DOHH2 (cell line): ENCODE measurements at regions not wholly inside any gene's neighbourhood (a gene's known extent, or its start where the extent isn't known, plus 50 kb on each side); places are given as distances from the start of the nearest gene placed in this dataset.
"Not testable (repeated sequence)": the region's sequence is repeated elsewhere in the genome, so short reads cannot be mapped to it uniquely, and the experiment has no call there.

Experiments
- H3F3A ChIP-seq: fragments of 200-600 bp; sonication (generic), shearing (Covaris generic); 2 replicates; pipeline ENCODE4 v1.6.0; 2016; ENCODE audit warnings: antibody characterized with exemption, mild to moderate bottlenecking; ENCODE audit not compliant: control insufficient read depth, insufficient read depth
- H3K27ac ChIP-seq: fragments of 200-600 bp; sonication (generic); 2 replicates; pipeline ENCODE4 v1.5.1; 2014; ENCODE audit warnings: low read depth, mild to moderate bottlenecking, low read length, moderate library complexity
- H3K27me3 ChIP-seq: fragments of 200-600 bp; sonication (generic); 2 replicates; pipeline ENCODE4 v1.6.1; 2014; ENCODE audit warnings: mild to moderate bottlenecking, low read length, mixed read lengths; ENCODE audit not compliant: control insufficient read depth
- H3K36me3 ChIP-seq: fragments of 200-600 bp; sonication (generic); 2 replicates; pipeline ENCODE4 v1.6.1; 2014; ENCODE audit warnings: mild to moderate bottlenecking, low read length, moderate library complexity, mixed read lengths; ENCODE audit not compliant: control insufficient read depth
- H3K4me1 ChIP-seq: fragments of 200-600 bp; sonication (generic); 2 replicates; pipeline ENCODE4 v1.6.1; 2014; ENCODE audit warnings: mild to moderate bottlenecking, low read length, mixed read lengths; ENCODE audit not compliant: control insufficient read depth
- H3K4me2 ChIP-seq: fragments of 200-600 bp; sonication (generic); 2 replicates; pipeline ENCODE4 v1.6.0; 2014; ENCODE audit warnings: mild to moderate bottlenecking, low read length, moderate library complexity
- H3K4me3 ChIP-seq: fragments of 200-600 bp; sonication (generic); 2 replicates; pipeline ENCODE4 v1.5.1; 2014; ENCODE audit warnings: mild to moderate bottlenecking, low read length, mixed read lengths
- H3K79me2 ChIP-seq: fragments of 200-600 bp; sonication (generic); 2 replicates; pipeline ENCODE4 v1.6.1; 2014; ENCODE audit warnings: mild to moderate bottlenecking, low read length, mixed read lengths; ENCODE audit not compliant: control insufficient read depth
- H3K9me2 ChIP-seq: fragments of 200-600 bp; sonication (generic); replicated peaks from 2 replicates; pipeline ENCODE4 v1.6.1; 2014; ENCODE audit warnings: mild to moderate bottlenecking, low read length, mixed read lengths; ENCODE audit not compliant: control insufficient read depth
- H3K9me3 ChIP-seq: fragments of 200-600 bp; sonication (generic); 2 replicates; pipeline ENCODE4 v1.6.1; 2014; ENCODE audit warnings: antibody characterized with exemption, low read length, mixed read lengths; ENCODE audit not compliant: control insufficient read depth, insufficient read depth
- H4K20me1 ChIP-seq: fragments of 200-600 bp; sonication (generic); 2 replicates; pipeline ENCODE4 v1.6.0; 2014; ENCODE audit warnings: low read depth, mild to moderate bottlenecking, antibody characterized with exemption, low read length, moderate library complexity; ENCODE audit not compliant: control insufficient read depth, insufficient read depth
- EZH2phosphoT487 ChIP-seq: fragments of 200-600 bp; sonication (generic); IDR thresholded peaks from 2 replicates; pipeline ENCODE4 v1.6.1; 2017; ENCODE audit warnings: borderline replicate concordance, mild to moderate bottlenecking, antibody characterized with exemption, low read length, moderate library complexity, mixed read lengths
- TF ChIP-seq, protein P1 (sequence below): fragments of 200-600 bp; sonication (generic); IDR thresholded peaks from one replicate; pipeline ENCODE4 v1.5.1; 2014; ENCODE audit warnings: antibody characterized with exemption, mild to moderate bottlenecking, low read depth, low read length; ENCODE audit not compliant: poor library complexity, severe bottlenecking

DNA sequence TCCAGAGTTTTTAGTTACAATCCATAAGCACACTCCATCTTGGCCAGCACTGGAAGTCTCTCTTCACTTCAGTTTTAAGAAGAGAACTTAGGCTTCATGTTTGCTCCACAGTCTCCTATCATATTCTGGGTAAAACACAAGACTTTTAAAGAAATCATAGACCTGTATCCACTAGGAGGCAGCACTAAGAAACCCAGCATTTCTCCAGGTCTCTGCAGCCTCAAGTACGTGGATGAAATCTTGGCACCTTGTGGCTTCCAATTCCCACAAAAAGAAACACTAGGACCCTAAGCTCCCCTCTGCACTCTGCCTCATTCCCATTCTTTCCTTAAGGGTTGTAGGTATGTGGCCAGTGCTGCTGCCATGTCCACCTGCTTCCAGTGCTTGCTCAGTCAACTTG is 367.3 kb upstream of the CASK start:
- H3K79me2 ChIP-seq: no peaks in the 10 kb centered on the region
- H3K4me3 ChIP-seq: no peak overlapping the region
- H3K27ac ChIP-seq: no peak overlapping the region
- H3K9me2 ChIP-seq: no peaks in the 10 kb centered on the region
- TF ChIP-seq EZH2phosphoT487: no peak
- TF ChIP-seq, protein P1, sequence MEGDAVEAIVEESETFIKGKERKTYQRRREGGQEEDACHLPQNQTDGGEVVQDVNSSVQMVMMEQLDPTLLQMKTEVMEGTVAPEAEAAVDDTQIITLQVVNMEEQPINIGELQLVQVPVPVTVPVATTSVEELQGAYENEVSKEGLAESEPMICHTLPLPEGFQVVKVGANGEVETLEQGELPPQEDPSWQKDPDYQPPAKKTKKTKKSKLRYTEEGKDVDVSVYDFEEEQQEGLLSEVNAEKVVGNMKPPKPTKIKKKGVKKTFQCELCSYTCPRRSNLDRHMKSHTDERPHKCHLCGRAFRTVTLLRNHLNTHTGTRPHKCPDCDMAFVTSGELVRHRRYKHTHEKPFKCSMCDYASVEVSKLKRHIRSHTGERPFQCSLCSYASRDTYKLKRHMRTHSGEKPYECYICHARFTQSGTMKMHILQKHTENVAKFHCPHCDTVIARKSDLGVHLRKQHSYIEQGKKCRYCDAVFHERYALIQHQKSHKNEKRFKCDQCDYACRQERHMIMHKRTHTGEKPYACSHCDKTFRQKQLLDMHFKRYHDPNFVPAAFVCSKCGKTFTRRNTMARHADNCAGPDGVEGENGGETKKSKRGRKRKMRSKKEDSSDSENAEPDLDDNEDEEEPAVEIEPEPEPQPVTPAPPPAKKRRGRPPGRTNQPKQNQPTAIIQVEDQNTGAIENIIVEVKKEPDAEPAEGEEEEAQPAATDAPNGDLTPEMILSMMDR: no peak
- no peaks in the 10 kb centered on the region for H3F3A ChIP-seq
- H3K4me2 ChIP-seq: no peak overlapping the region
- no peaks in the 10 kb centered on the region for H3K4me1 ChIP-seq
- no peaks in the 10 kb centered on the region for H3K36me3 ChIP-seq
- H4K20me1 ChIP-seq: no peaks in the 10 kb centered on the region
- no peaks in the 10 kb centered on the region for H3K27me3 ChIP-seq
- no peaks in the 10 kb centered on the region for H3K9me3 ChIP-seq

DNA sequence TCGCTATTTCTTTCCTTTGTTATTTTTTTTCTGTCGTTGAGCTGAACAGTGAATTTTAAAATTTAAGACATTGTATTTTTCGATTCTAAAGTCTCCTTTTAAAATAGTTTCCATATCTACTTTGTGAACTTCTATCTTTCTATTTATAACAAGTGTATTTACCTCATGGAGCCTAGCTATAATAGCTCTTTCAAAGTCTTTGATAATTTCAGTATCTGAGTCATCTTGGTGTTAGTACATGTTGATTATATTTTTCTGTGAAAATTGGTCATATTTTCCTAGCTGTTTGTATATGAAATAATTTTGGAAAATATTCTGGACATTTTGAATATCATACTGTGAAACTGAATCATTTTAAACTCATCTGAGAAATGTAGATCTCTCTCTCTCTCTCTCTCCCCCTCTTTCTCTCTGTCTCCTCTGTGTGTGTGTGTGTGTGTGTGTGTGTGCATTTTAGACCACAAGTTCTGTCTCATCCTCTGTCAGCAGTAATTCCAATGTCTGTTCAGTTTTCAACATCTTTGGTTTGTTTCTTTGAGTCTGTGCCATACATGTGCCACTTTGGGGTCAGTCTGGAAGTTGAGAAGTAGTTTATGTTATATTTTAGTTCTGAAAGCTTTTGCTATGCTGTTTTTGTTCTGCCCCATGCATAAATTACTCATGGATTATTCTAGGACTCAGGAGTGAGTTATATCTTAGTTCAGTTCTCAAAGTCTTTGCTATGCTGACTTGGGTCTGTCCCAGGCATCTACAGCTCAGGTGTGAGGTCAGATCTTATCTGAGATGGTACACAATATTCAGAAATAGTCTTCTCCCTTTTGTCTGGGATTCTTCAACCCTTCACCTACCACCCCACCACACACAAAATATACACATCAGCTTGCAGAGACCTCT is 366.4 kb upstream of the CASK start:
- no peaks in the 10 kb centered on the region for H3K4me1 ChIP-seq
- H3K9me3 ChIP-seq: no peaks in the 10 kb centered on the region
- no peaks in the 10 kb centered on the region for H4K20me1 ChIP-seq
- H3K79me2 ChIP-seq: no peaks in the 10 kb centered on the region
- H3K36me3 ChIP-seq: no peaks in the 10 kb centered on the region
- no peak overlapping the region for H3K4me2 ChIP-seq
- H3K27ac ChIP-seq: no peak overlapping the region
- no peaks in the 10 kb centered on the region for H3F3A ChIP-seq
- H3K27me3 ChIP-seq: no peaks in the 10 kb centered on the region
- H3K9me2 ChIP-seq: no peaks in the 10 kb centered on the region
- TF ChIP-seq, protein P1: no peak
- no peak for TF ChIP-seq EZH2phosphoT487
- H3K4me3 ChIP-seq: no peak overlapping the region

DNA sequence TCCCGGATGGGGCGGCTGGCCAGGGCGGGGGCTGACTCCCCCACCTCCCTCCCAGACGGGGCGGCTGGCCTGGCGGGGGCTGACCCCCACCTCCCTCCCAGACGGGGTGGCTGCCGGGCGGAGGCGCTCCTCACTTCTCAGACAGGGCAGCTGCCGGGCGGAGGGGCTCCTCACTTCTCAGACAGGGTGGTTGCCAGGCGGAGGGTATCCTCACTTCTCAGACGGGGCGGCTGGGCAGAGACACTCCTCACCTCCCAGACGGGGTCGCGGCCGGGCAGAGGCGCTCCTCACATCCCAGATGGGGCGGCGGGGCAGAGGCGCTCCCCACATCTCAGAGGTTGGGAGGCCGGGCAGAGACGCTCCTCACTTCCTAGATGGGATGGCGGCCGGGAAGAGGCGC is 362.3 kb upstream of the CASK start:
- not testable (repeated sequence) for H3F3A ChIP-seq, H3K4me3 ChIP-seq, H3K27ac ChIP-seq, H3K4me1 ChIP-seq, H3K36me3 ChIP-seq, H3K9me3 ChIP-seq, H4K20me1 ChIP-seq, H3K9me2 ChIP-seq, H3K79me2 ChIP-seq, H3K4me2 ChIP-seq, H3K27me3 ChIP-seq

DNA sequence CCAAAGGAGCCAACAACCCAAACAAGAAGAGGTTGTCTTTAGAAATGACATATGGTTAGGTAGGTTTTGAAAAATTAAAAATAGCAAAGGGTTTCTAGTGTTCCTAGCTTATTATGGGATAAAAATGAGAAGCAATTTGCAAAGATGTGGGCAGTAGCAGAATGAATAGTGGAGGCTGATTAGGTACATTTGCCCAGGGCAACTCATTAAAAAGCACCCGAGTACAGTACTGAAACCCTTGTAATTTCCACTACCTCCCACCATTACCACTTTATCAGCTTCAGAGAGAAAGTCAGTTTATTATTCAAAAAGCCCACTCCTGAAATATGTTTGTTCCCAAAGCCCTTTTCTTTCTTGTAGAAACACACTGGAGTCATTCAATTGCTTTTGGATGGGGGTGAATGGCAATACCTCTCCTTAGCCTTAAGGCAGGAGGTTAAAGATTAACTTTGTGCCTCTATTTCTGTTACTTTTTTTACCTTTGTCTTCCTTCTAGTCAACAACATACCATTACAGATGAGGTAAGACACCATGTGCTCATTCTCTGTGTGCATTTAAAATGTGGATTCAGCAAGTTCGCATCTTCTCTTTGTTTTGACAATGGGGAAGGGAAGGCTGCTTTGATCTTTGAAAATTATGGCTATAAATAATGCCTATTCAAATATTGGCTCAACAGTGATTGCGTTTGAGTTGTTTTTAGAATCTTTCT is 353.8 kb upstream of the CASK start:
- Histone ChIP-seq H3K9me3 (no peaks in the 10 kb centered on the region), H3K36me3 (no peaks in the 10 kb centered on the region), H3K4me2 (no peak overlapping the region), H3K4me1 (no peaks in the 10 kb centered on the region), H3K27ac (no peak overlapping the region), H3K9me2 (no peaks in the 10 kb centered on the region), H4K20me1 (no peaks in the 10 kb centered on the region), H3K27me3 (no peaks in the 10 kb centered on the region), H3K79me2 (no peaks in the 10 kb centered on the region), H3K4me3 (no peak overlapping the region), H3F3A (no peaks in the 10 kb centered on the region)
- TF ChIP-seq, protein P1: no peak
